MM.1S (cell line): ENCODE measurements at regions not wholly inside any gene's neighbourhood (a gene's known extent, or its start where the extent isn't known, plus 50 kb on each side); places are given as distances from the start of the nearest gene placed in this dataset.

Experiments used
- CTCF ChIP-seq: fragments of 300-600 bp; sonication (generic); IDR thresholded peaks from 2 replicates; pipeline ENCODE4 v1.5.1; 2016; ENCODE audit warnings: antibody characterized with exemption, low read length, mixed read lengths
- EZH2 ChIP-seq: fragments of 300-600 bp; sonication (generic); optimal IDR thresholded peaks from 2 replicates; pipeline ENCODE3; 2017; ENCODE audit warnings: low read depth, mild to moderate bottlenecking, antibody characterized with exemption, low read length, mixed read lengths
- EZH2phosphoT487 ChIP-seq: fragments of 300-600 bp; sonication (generic); IDR thresholded peaks from 2 replicates; pipeline ENCODE4 v1.6.1; 2018; ENCODE audit warnings: antibody characterized with exemption, low read length

GRCh38 chr12:42758806-42759205 lies 169.3 kb upstream of the PRICKLE1 start:
- TF ChIP-seq EZH2phosphoT487 (no peak), CTCF (no peak), EZH2 (no peak)
